GM12878 (cell line): ENCODE measurements at regions not wholly inside any gene's neighbourhood (a gene's known extent, or its start where the extent isn't known, plus 50 kb on each side); places are given as distances from the start of the nearest gene placed in this dataset.

Experiments used
- ATAC-seq: fragments of 200-7000 bp; cut with Tn5 transposase; 3 replicates; pipeline ENCODE4 v1.9.1; 2020; ENCODE audit warnings: mild to moderate bottlenecking, moderate library complexity
- BruUV-seq: library from RNA; stranded (reverse); fragments of 400-500 nt; replicated peaks from 2 replicates; lab custom pipeline; 2021; lab: Mats Ljungman, UMichigan
- CTCF ChIA-PET: fragments of 300-600 bp; sonication (Branson Sonifier 250); formaldehyde crosslinking; extraction: SDS; loops from one replicate; lab custom pipeline; 2021; ENCODE audit warnings: inconsistent platforms; lab: Yijun Ruan, JAX
- POLR2A ChIA-PET: fragments of 350-600 bp; formaldehyde crosslinking; extraction: SDS; loops from one replicate; lab custom pipeline; 2021; ENCODE audit warnings: inconsistent platforms; lab: Charles Lee
- RAD21 ChIA-PET: fragments of 300-600 bp; sonication (Branson Sonifier 250); formaldehyde crosslinking; loops from one replicate; lab custom pipeline; 2023; ENCODE audit warnings: antibody characterized with exemption; ENCODE audit not compliant: unreplicated experiment; lab: Charles Lee
- SMC1A ChIA-PET: fragments of 300-600 bp; sonication (Branson Sonifier 250); formaldehyde crosslinking; loops from one replicate; lab custom pipeline; 2023; ENCODE audit not compliant: unreplicated experiment, uncharacterized antibody; lab: Charles Lee
- DNase-seq: peaks from one replicate; pipeline ENCODE4 v3.0.0-alpha.2; 2011; ENCODE audit warnings: low read depth, low spot score
- FAIRE-seq: peaks from 3 replicates; lab custom pipeline; 2011; peaks lifted over from hg19 to GRCh38; lab: Jason Lieb, UNC
- H2AFZ ChIP-seq: 2 replicates; pipeline ENCODE4 v1.6.0; 2011; ENCODE audit warnings: low read depth, low read length, control low read depth; ENCODE audit not compliant: control insufficient read depth
- H3K27ac ChIP-seq: 2 replicates; pipeline ENCODE4 v1.5.1; 2011; ENCODE audit warnings: control low read depth; ENCODE audit not compliant: control insufficient read depth, insufficient read depth
- H3K27me3 ChIP-seq, 2 experiments: replicated peaks in 1 of 2; 2 replicates each; pipeline versions ENCODE4 v1.6.0 to v1.6.1; 2011; ENCODE audit warnings: low read length in 1 of 2; ENCODE audit not compliant: control insufficient read depth in 2 of 2, insufficient read depth in 2 of 2
- H3K36me3 ChIP-seq, 2 experiments: 2 replicates each; pipeline ENCODE4 v1.5.1; 2011; ENCODE audit warnings: low read length in 1 of 2; ENCODE audit not compliant: control insufficient read depth in 2 of 2, insufficient read depth in 2 of 2
- H3K4me1 ChIP-seq: 2 replicates; pipeline ENCODE4 v1.6.1; 2011; ENCODE audit warnings: mild to moderate bottlenecking, low read length, moderate library complexity, mixed read lengths; ENCODE audit not compliant: control insufficient read depth, insufficient read depth
- H3K4me2 ChIP-seq: 2 replicates; pipeline ENCODE4 v1.6.0; 2011; ENCODE audit warnings: control low read depth; ENCODE audit not compliant: control insufficient read depth, insufficient read depth
- H3K4me3 ChIP-seq: fragments of 200-600 bp; sonication (generic); 2 replicates; pipeline ENCODE4 v1.5.1; 2016
- H3K79me2 ChIP-seq: 2 replicates; pipeline ENCODE4 v1.6.0; 2011; ENCODE audit warnings: low read length; ENCODE audit not compliant: control insufficient read depth, insufficient read depth
- H3K9ac ChIP-seq: 2 replicates; pipeline ENCODE4 v1.8.0; 2011; ENCODE audit warnings: low read length, control low read depth, mixed read lengths; ENCODE audit not compliant: control insufficient read depth, insufficient read depth
- H3K9me3 ChIP-seq: replicated peaks from 3 replicates; pipeline ENCODE4 v1.5.1; 2011; ENCODE audit warnings: mild to moderate bottlenecking, low read length; ENCODE audit not compliant: control insufficient read depth, insufficient read depth
- H4K20me1 ChIP-seq: 2 replicates; pipeline ENCODE4 v1.6.0; 2011; ENCODE audit not compliant: control insufficient read depth, insufficient read depth
- NBN ChIP-seq: fragments of 450-650 bp; IDR thresholded peaks from 2 replicates; pipeline ENCODE4 v1.6.1; 2016
- RUNX3 ChIP-seq: IDR thresholded peaks from 2 replicates; pipeline ENCODE4 v1.6.1; 2012; ENCODE audit warnings: low read length, inconsistent platforms
- SREBF1 ChIP-seq: IDR thresholded peaks from 2 replicates; pipeline ENCODE4 v1.6.1; 2012; ENCODE audit warnings: mild to moderate bottlenecking, low read length
- WGBS: methylation state at CpG from one replicate; pipeline ENCODE4 v1.1.6; 2016; ENCODE audit warnings: low lambda C conversion rate; ENCODE audit not compliant: insufficient replicate concordance, insufficient coverage; ENCODE audit errors: missing lambda C conversion rate; 5-methylcytosine and 5-hydroxymethylcytosine counted together
- in situ Hi-C: fragments of 300-500 bp; cut with MboI; formaldehyde crosslinking; loops from 9 replicates; pipeline ENCODE4 v1.14.3; 2018; ENCODE audit warnings: mixed read lengths
- intact Hi-C: fragments of 100-400 bp; cut with micrococcal nuclease; formaldehyde crosslinking; loops from one replicate; pipeline ENCODE4 v1.14.2; 2022; ENCODE audit not compliant: unreplicated experiment
- TF ChIP-seq, protein P1 (sequence below): fragments of 450-650 bp; IDR thresholded peaks from 2 replicates; pipeline ENCODE4 v1.6.1; 2016; ENCODE audit warnings: mild to moderate bottlenecking, moderate library complexity, borderline replicate concordance
- TF ChIP-seq, protein P2 (sequence below): IDR thresholded peaks from 2 replicates; pipeline ENCODE4 v1.6.1; 2012; ENCODE audit warnings: low read depth, low read length, improper control_type of control experiment

DNA sequence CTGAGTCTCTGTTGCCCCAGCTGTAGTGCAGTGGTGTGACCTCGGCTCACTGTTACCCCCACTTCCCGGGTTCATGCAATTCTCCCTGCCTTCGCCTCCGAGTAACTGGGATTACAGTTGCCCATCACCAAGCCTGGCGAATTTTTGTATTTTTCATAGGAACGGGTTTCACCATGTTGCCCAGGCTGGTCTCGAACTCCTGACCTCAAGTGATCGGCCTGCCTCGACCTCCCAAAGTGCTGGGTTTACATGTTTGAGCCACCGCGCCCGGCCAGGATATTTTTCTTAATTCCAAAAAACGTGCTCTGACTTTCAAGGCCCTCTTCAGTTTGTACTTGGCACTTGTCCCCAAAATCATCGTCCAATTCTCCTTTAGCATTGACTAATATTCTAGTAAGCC, 129.2 kb upstream of the EPHA5 start (continued):
- TF ChIP-seq, protein P1, sequence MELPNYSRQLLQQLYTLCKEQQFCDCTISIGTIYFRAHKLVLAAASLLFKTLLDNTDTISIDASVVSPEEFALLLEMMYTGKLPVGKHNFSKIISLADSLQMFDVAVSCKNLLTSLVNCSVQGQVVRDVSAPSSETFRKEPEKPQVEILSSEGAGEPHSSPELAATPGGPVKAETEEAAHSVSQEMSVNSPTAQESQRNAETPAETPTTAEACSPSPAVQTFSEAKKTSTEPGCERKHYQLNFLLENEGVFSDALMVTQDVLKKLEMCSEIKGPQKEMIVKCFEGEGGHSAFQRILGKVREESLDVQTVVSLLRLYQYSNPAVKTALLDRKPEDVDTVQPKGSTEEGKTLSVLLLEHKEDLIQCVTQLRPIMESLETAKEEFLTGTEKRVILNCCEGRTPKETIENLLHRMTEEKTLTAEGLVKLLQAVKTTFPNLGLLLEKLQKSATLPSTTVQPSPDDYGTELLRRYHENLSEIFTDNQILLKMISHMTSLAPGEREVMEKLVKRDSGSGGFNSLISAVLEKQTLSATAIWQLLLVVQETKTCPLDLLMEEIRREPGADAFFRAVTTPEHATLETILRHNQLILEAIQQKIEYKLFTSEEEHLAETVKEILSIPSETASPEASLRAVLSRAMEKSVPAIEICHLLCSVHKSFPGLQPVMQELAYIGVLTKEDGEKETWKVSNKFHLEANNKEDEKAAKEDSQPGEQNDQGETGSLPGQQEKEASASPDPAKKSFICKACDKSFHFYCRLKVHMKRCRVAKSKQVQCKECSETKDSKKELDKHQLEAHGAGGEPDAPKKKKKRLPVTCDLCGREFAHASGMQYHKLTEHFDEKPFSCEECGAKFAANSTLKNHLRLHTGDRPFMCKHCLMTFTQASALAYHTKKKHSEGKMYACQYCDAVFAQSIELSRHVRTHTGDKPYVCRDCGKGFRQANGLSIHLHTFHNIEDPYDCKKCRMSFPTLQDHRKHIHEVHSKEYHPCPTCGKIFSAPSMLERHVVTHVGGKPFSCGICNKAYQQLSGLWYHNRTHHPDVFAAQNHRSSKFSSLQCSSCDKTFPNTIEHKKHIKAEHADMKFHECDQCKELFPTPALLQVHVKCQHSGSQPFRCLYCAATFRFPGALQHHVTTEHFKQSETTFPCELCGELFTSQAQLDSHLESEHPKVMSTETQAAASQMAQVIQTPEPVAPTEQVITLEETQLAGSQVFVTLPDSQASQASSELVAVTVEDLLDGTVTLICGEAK: no peak
- no peak for TF ChIP-seq RUNX3
- TF ChIP-seq, protein P2, sequence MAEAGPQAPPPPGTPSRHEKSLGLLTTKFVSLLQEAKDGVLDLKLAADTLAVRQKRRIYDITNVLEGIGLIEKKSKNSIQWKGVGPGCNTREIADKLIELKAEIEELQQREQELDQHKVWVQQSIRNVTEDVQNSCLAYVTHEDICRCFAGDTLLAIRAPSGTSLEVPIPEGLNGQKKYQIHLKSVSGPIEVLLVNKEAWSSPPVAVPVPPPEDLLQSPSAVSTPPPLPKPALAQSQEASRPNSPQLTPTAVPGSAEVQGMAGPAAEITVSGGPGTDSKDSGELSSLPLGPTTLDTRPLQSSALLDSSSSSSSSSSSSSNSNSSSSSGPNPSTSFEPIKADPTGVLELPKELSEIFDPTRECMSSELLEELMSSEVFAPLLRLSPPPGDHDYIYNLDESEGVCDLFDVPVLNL: no peak

DNA sequence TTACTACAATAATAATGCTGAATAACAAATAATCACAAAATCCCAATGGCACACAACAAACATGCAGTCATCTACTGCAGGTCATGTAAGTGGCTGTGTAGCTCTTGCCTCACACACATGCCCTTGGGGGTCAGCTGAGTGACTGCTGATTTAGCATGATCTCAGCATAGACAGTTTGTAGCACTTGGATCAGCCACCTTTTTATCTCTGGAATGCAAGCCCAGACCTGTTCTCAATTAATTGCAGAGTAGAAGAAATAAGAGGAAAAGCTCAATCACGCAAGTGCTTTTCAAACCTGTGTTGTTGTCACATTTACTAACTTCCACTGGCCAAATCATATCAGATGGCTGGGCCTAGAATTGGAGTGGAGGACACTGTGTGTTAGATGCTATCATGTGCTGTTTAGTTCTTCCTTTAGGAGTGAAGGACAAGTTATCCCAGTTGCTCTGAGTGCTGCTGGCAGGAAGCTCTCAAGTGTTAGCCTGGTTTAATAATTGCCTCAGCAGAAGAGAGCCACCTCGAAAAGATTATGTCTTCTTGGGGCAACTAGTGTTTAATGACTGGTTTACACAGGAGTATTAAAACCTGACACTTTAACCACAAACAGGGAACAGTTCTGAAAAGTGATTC, 128.3 kb upstream of the EPHA5 start:
- no peak overlapping the region for H3K9ac ChIP-seq
- no peaks in the 10 kb centered on the region for H4K20me1 ChIP-seq
- H3K4me1 ChIP-seq: no peaks in the 10 kb centered on the region
- WGBS: 14% methylated on average over 2 of the region's 2 CpGs
- ChIA-PET SMC1A (no interaction called here), CTCF (no interaction called here), POLR2A (no interaction called here), RAD21 (no interaction called here)
- no peak overlapping the region for H3K4me3 ChIP-seq
- no peak overlapping the region for H3K27ac ChIP-seq
- H3K36me3 ChIP-seq: no peaks in the 10 kb centered on the region
- FAIRE-seq: no peak
- no peaks in the 10 kb centered on the region for H3K9me3 ChIP-seq
- in situ Hi-C loops: no loop called here
- no peak overlapping the region for H2AFZ ChIP-seq
- H3K27me3 ChIP-seq: no peaks in the 10 kb centered on the region
- intact Hi-C loops: no loop called here
- H3K79me2 ChIP-seq: no peaks in the 10 kb centered on the region
- TF ChIP-seq SREBF1: no peak
- TF ChIP-seq NBN: no peak
- DNase-seq: no peak
- ATAC-seq: no peak
- no peak overlapping the region for H3K4me2 ChIP-seq
- BruUV-seq: no TSS peak
